ENCODE measurements at regions not wholly inside any gene's neighbourhood (a gene's known extent, or its start where the extent isn't known, plus 50 kb on each side); places are given as distances from the start of the nearest gene placed in this dataset.

DNA sequence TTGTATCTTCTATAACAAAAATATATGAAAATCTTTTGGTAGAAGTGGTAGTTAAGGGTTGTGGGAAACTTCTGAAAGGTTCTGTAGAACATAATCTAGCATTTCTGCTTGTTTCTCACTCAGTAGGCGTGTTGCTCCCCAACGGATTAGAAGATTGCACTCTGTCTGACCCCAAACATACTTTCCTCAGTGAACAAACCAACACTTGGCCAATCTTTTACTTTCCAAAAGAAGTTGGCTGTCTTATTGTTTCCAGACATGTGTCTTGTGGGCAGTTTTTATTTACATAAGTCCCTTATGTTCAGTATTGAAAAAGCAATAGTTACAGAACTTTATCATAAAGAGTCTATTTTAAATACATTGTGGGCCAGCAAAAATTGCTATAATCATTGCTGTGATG lies 312.8 kb upstream of the EPHA5 start:
- Histone ChIP-seq H3K27ac (no peak overlapping the region), H3K27me3 (no peaks in the 10 kb centered on the region), H3K4me3 (no peak overlapping the region), H3K4me1 (no peaks in the 10 kb centered on the region), H3K9me3 (peaks cover 0 to 20% of the 10 kb centered on the region in 2 donors), H3K36me3 (no peaks in the 10 kb centered on the region)
- no peak for TF ChIP-seq CTCF (IDR thresholded peaks at IDR 0.05)
- intact Hi-C loops (cut with DNase I), result no loop called here
- ATAC-seq, result no peak
- DNase-seq, result no peak

GRCh38 chr4:65976287-65976686 lies 306.0 kb upstream of the EPHA5 start:
- Histone ChIP-seq H3K36me3 (no peaks in the 10 kb centered on the region), H3K4me3 (no peak overlapping the region), H3K4me1 (no peaks in the 10 kb centered on the region), H3K27me3 (no peaks in the 10 kb centered on the region), H3K27ac (no peak overlapping the region), H3K9me3 (peaks cover 0 to 18% of the 10 kb centered on the region in 2 donors)
- no peak for TF ChIP-seq CTCF (IDR thresholded peaks at IDR 0.05)
- DNase-seq (no peak), ATAC-seq (no peak)
- intact Hi-C loops (cut with DNase I), result no loop called here

DNA sequence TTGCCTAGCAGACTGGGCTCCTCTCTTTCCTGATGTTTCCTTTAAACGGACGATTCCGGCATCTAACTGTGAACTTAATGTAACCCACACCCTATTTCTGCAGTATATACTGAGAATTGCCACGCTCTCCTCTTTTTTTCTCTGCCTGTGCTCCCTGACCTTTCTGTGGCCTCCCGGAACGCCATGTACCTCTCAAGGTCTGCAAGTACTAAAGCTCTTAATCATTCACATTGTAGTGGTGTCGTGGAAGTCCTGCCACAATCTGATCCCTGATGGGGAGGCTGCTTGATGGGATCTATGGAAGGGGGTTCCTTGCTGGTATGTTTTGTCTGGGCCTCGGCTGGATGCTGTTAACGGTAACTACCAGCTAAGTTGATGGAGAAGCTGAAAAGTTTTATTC lies 302.9 kb upstream of the EPHA5 start:
- Histone ChIP-seq H3K4me1 (no peaks in the 10 kb centered on the region), H3K36me3 (no peaks in the 10 kb centered on the region), H3K4me3 (no peak overlapping the region), H3K27me3 (no peaks in the 10 kb centered on the region), H3K27ac (no peak overlapping the region), H3K9me3 (peaks cover 0 to 12% of the 10 kb centered on the region in 2 donors)
- intact Hi-C loops (cut with DNase I), result no loop called here
- no peak for TF ChIP-seq CTCF (IDR thresholded peaks at IDR 0.05)
- DNase-seq, result no peak
- ATAC-seq, result no peak

DNA sequence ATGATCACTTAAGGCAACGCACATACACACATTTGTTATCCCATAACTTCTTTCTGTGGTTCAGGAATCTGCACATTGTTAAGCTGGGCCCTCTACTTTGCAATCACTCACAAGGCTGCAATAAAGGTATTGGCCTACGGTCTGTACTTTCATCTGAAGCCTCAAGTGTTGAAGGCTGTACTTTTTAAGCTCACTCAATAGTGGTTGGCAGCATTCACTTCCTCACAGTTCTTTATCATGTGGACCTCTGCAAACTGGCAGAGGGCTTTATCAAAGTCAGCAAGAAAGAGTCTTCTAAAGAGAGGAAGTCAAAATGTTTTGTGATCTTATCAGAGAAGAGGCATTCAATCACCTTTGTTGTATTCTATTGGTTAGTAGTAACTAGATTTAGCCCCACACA lies 301.4 kb upstream of the EPHA5 start:
- H3K36me3 ChIP-seq, result no peaks in the 10 kb centered on the region
- ATAC-seq (no peak), DNase-seq (no peak)
- H3K27ac ChIP-seq, result no peak overlapping the region
- H3K27me3 ChIP-seq, result no peaks in the 10 kb centered on the region
- H3K9me3 ChIP-seq, result peaks cover 0 to 7% of the 10 kb centered on the region in 2 donors
- no peak overlapping the region for H3K4me3 ChIP-seq
- no peak for TF ChIP-seq CTCF (IDR thresholded peaks at IDR 0.05)
- no peaks in the 10 kb centered on the region for H3K4me1 ChIP-seq
- intact Hi-C loops (cut with DNase I), result no loop called here

DNA sequence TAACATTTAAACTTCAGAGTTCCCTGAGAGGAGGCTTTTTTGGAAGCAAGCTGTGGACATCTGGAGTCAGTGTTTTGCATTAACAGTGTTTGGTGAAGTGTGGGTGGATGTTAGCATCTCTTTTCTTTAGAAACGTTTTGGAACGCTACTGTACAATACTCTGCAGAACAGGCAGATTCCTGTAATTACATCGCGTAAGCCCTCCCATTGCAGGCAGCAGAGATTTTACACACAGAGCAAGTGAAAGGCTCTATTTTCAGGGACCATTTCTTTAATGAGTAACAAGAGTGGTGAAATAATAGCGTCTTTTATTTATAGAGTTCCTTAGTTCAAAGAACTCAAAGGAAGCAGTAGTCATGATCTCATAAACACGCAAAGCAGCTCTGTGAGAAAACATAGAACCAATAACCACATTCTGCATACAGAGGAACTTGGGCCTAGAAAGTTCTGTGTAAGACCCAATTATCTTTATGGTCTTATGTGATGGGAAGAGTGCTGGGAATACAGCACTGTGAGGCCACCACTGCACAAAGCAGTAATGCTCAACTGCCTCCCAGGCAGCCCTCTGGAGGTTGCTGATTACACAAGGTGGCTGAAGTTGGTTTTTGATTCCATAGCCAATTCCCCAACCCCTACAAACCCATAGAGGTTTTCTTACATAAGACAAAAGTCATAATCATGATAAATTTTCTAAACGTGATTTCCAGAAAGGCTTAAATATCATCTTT lies 298.7 kb upstream of the EPHA5 start:
- Histone ChIP-seq H3K9me3 (no peaks in the 10 kb centered on the region), H3K27ac (no peak overlapping the region), H3K27me3 (no peaks in the 10 kb centered on the region), H3K4me1 (no peaks in the 10 kb centered on the region), H3K4me3 (no peak overlapping the region), H3K36me3 (no peaks in the 10 kb centered on the region)
- DNase-seq (no peak), ATAC-seq (no peak)
- TF ChIP-seq CTCF (IDR thresholded peaks at IDR 0.05), result no peak
- intact Hi-C loops (cut with DNase I), result no loop called here
